C1 segment of cervical spinal cord (tissue), 14 donors: ENCODE measurements at regions not wholly inside any gene's neighbourhood (a gene's known extent, or its start where the extent isn't known, plus 50 kb on each side); places are given as distances from the start of the nearest gene placed in this dataset.

Experiments used
- DNase-seq, 14 donors: peaks; one replicate each; lab custom pipeline; 2025; lab: John Stamatoyannopoulos, UW

GRCh38 chr4:181966104-181966551 is 277.1 kb upstream of the TENM3 start:
- DNase-seq = no peak

DNA sequence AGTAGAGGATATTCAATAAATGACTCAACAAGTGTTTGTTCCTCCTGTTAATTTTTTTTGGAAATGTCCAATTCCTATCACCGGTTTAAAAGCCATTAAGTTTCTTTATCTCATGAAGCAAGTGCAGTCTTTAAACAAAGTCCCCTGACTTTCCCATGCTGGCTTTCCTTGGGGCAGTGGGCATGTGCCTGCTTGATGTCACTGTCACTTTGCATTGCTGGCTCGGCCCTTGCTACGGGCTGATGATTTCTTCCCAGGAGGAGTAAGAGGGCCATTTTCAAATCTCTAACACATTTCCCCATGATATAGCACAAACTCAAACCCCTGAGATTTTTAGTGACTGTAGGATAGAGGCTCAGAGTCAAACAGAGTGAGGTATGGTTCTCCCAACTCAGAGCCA is 275.8 kb upstream of the TENM3 start:
- no peak for DNase-seq

DNA sequence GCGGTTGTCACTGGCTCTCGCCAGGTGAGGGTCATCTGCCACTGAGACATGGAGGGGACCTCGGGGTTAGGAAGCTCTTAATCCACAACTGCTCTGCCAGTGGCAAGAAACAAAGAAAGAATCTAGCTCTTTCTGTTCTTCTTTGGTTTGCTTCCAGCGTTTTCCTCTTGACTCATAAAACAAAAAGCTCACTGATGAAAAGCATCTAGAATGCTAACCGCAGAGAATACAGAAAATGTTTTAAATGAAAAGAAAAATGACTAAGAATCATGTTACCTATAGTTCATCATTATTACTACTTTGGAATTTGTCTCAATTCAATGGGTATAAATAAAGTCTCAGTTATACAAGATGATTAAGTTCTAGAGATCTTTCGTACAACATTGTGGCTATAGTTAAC is 274.8 kb upstream of the TENM3 start:
- DNase-seq = no peak

GRCh38 chr4:181969151-181969550 is 274.1 kb upstream of the TENM3 start:
- no peak for DNase-seq

DNA sequence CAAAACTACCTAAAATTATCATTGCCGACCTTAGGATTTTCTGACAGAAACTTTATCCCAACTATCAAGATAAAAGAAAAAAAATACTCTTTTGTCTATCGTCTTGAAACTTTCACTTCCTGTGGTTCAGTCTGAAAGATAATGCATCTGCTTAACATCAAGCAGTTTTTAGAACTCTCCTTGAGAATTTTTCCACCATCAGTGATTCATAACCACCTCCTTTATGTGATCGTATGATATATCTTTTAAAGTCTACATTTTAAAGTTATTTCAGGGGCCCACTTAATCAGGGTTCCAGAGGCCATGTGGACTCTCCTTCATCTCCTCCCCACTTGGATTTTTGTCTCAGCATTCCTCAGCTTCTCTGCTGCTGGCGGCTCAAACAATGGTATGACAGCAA is 272.8 kb upstream of the TENM3 start:
- DNase-seq = no peak

DNA sequence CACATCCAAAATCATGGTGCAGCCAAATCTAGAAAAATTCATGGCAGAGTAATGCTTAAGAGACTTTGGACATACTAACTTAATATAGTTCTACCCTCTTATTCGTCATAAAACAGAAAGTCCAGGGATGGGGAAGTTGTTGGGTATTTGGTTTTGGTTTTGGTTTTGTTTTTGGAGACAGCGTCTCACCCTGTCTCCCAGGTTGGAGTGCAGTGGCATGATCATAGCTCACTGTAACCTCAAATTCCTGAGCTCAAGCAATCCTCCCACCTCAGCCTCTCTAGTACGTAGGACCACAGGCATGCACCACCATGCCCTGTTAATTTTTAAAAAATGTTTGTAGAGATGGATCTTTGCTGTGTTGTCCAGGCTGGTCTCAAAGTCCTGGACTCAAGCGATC is 271.8 kb upstream of the TENM3 start:
- DNase-seq = no peak

DNA sequence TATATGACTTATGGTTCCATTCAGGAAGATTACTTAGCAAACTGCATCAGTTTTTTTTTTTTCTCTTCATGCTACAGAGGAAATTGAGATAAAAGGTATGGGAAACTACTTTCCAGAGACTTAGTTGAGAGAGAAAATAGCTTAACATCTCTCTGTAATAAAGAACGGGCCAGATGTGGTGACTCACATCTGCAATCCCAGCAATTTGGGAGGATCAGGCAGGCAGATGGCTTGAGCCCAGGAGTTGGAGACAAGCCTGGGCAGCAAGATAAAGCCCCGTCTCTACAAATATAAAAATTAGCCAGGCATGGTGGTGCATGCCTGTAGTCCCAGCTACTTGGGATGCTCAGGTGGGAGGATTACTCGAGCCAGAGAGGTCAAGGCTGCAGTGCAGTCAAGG is 271.2 kb upstream of the TENM3 start:
- DNase-seq = no peak

DNA sequence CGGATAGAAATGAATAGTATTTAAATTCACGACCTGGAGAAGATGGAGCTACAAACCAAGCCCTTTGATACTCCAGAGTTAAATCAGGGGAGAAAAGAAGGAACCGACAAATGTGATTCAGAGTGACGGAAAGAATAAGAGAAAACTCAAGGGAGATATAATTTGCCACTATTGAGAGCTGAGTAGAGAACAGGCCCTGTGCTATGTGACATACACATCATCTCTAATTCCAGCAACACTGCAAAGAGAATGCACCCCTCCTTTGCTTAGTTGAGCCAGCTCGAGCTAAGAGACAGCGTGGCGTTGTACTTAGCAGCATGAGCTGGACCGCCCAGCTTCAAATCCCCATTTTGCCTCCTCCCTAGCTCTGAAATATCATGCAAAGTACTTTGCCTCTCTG is 266.4 kb upstream of the TENM3 start:
- no peak for DNase-seq

DNA sequence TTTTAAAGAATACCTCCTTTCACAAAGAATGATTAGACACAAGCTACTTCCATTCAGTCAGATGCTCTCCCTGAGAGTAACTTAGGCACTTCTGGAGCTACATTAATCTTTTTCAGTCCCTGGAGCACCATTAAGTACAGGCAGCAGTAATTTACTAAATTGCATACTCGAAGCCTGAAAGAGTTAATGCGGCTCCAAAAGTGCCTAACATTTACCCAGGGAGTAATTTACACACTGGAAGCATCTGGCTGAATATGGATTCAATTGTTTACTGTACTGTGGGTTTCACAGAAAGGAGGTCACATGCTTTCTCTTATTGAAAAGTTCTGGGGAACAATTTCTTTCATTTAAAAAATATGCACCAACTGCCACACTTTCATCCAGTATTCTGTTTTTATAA is 260.8 kb upstream of the TENM3 start:
- DNase-seq = no peak

DNA sequence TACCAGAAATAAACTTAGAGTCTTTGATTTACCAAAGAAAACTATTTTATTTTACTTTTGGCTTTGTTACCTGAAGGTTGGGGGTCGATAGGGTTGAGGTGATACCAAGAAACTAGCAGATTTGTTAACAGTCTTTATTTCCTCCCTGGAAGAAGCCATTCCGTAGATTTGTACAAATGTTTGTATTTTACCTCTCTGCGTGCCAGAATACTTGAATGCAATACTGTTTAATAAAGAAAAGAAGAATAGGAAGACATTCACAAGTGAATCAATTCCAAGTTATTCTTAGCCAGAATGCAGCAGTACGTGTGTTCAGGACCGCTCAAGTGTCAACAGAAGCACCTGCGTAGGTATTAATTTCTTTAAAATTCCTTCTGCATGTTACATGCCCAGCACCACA is 260.3 kb upstream of the TENM3 start:
- no peak for DNase-seq

GRCh38 chr4:181987392-181987791 is 255.8 kb upstream of the TENM3 start:
- no peak for DNase-seq

DNA sequence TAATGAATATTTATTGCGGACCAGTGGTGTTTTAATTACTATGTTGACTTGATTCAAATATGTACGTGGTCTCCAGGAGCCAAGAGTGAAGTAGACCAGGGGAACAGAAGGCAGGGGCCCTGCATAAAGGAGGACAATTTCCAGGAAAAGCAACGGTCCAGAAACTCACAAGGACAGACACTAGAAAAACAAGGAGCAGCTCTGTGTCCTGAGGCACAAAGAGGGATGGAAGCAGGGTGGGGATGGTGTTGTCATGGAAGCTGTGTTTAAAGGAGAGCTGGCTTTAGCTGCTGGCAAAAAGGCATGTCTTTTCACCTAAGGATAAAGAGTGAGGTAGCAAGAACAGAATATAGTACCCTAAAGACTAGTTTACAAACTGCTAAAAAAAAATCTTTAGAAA is 254.1 kb upstream of the TENM3 start:
- no peak for DNase-seq

GRCh38 chr4:181991369-181992108 is 251.7 kb upstream of the TENM3 start:
- DNase-seq = no peak

DNA sequence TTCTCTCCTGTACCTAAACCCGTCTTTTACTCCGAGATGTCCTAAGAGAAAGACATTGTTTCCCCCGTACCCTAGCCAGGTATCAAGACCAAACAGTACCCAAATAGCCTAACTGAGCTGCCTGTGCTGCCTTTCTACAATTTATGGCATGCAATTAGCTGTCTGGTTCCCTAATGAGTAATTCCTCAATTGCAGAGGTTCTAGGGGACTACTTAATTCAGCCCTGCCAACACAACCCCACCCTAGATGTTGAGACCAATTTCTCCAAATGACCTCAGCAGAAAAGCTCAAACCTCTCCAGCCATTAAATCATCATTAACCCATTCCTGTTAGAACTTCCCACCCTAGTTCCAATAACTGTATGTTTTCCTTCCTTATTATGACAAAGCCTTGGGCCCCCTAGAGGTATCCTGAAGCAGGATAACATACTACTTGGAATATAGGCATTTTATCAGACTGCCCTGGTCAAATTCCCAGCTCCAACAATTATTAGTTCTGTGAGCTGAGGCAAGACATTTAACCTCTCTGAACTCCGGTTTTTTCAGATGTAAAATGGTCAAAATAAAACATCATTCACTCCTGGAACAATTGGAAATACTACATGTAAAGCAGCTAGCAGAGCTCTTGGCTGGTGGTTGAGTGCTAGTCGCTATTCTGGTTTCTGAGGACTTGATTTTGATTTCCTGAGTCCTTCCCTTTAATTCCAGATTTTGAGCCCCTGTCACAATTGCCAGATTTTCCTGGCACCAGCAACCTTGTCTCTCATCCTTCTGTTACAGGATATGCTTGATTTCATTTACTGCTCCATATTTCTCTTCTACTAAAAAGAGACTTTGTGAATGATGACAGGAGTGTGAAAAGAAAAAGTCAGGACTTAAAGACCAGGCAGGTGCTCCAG is 244.6 kb upstream of the TENM3 start:
- no peak for DNase-seq

DNA sequence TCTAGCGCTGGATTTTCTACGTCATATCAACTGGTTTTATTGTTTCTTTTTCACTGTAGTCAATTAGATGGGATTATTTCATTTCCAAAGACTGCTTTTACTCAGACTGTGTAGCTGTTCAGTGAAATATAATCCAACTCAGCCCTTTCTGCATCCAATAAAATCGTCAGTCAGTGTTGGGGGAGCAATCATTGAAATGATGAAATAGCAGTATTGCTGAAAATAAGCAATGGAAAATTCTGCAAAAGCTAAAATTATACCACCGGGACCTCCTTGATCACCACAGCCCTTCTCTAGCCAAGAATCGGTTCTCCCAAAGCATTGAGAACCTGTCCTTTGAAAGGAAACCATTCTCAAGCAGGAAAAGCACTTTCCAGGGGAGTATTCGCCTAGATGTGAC is 243.1 kb upstream of the TENM3 start:
- no peak for DNase-seq

GRCh38 chr4:182010876-182011275 is 232.3 kb upstream of the TENM3 start:
- DNase-seq = no peak

DNA sequence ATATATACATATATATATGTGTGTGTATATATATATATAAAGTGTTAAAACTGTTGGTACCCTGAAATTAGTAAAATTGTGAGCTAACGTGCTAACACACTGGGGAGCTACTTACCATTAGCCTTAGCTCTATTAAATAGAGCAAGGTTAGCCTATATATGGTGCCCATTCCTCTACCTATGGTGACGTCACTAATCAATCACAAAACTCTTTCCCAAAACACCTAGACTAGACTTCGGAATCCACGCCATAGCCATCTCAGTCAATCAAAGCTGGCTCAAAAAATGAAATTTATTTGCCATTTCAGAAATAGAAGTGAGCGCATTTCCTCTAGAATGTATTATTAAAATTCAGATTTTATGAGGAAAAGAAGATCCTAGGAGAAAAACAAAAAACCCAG is 229.0 kb upstream of the TENM3 start:
- DNase-seq = no peak

GRCh38 chr4:182015014-182015413 is 228.2 kb upstream of the TENM3 start:
- DNase-seq = no peak

DNA sequence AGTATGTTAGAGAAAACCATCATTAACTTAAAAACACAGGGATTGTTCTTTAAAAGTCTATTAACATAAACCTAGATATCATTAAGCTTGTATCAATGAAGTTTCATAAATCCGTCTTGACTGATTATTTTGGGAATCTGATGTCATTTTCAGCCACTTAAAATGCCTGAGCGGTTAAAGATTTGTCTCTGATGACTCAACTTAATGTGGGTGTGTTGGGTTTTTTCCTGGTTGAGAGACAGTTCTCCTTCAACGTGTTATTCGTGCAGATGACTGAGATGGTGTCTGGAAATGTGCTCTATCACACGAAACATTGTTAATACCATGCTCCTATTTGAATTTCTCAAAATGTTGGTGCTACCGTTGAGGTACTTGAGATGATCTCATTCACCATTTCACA is 227.3 kb upstream of the TENM3 start:
- no peak for DNase-seq

DNA sequence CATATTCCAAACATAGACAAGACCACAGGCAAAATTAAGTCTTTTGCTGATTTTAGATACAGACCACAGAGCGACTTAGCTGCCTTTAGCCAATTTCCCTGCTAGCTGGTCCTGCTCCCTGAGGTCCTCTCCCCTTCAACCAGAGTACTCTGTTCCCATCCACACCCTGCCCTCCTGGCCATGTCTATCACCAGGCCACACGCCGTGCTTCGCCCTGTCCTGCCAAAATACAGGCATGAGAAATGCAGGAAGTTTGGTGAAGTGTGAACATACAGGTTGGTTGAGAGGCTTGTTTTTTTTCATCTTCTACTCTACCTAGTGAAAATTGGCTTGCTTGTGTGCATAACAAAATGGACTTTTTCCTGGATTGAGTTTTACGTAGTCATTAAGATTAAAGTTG is 226.2 kb upstream of the TENM3 start:
- no peak for DNase-seq

- no peak for DNase-seq
Measured at GRCh38 chr4:182018691-182019090, 224.5 kb upstream of the TENM3 start.

- no peak for DNase-seq
Measured at GRCh38 chr4:182019148-182019652, 224.0 kb upstream of the TENM3 start.

DNA sequence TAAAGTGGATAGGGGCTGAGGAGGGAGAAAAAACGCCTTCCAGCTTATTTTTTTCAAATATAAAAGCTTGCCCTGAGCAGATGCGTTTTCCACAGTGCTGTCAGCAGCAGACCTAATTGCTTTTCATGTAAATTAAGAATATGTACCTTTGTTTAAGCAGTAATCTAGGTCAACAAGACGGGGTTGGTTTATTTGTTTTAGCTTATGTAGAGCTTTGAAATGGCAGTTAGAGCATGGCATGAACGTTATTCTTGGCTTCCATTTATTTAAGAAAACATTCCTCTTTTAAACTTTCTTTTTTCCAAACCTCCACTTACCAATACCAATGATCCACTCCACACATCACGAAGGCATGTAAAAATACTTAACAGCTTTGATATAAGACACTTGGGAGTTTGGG is 220.3 kb upstream of the TENM3 start:
- no peak for DNase-seq
